Stimulated activated CD4-positive, alpha-beta T cell treated with anti-CD3 and anti-CD28 coated beads, Interleukin-12 subunit alpha, Interleukin-12 subunit beta, amount 100 ng/mL, for 4 hours (primary cell): ENCODE measurements at regions not wholly inside any gene's neighbourhood (a gene's known extent, or its start where the extent isn't known, plus 50 kb on each side); places are given as distances from the start of the nearest gene placed in this dataset.
"Not testable (repeated sequence)": the region's sequence is repeated elsewhere in the genome, so short reads cannot be mapped to it uniquely, and the experiment has no call there.

Experiments used
- DNase-seq: peaks from one replicate; pipeline ENCODE4 v3.0.0-alpha.2; 2020

- no peak for DNase-seq
Observed at GRCh38 chr4:58871509-58871908, 1761.3 kb upstream of the IGFBP7 start.

- DNase-seq, result no peak
Observed at GRCh38 chr4:58849026-58849425, 1738.8 kb upstream of the IGFBP7 start.

- DNase-seq, result no peak
Observed at GRCh38 chr4:58843455-58843854, 1733.3 kb upstream of the IGFBP7 start.

GRCh38 chr4:58833126-58833525, 1722.9 kb upstream of the IGFBP7 start:
- no peak for DNase-seq

- DNase-seq, result no peak
Observed at GRCh38 chr4:58825278-58825677, 1715.1 kb upstream of the IGFBP7 start.

GRCh38 chr4:58818560-58818959, 1708.4 kb upstream of the IGFBP7 start:
- DNase-seq, result not testable (repeated sequence)

- no peak for DNase-seq
Observed at GRCh38 chr4:58809948-58810347, 1699.8 kb upstream of the IGFBP7 start.

- no peak for DNase-seq
Observed at GRCh38 chr4:58809366-58809765, 1699.2 kb upstream of the IGFBP7 start.

GRCh38 chr4:58808817-58809216, 1698.6 kb upstream of the IGFBP7 start:
- DNase-seq, result no peak

GRCh38 chr4:58807843-58808615, 1697.8 kb upstream of the IGFBP7 start:
- DNase-seq, result no peak

GRCh38 chr4:58776627-58777026, 1666.4 kb upstream of the IGFBP7 start:
- no peak for DNase-seq

GRCh38 chr4:58767598-58767997, 1657.4 kb upstream of the IGFBP7 start:
- no peak for DNase-seq

- DNase-seq, result no peak
Observed at GRCh38 chr4:58766763-58767162, 1656.6 kb upstream of the IGFBP7 start.

- no peak for DNase-seq
Observed at GRCh38 chr4:58761563-58761962, 1651.4 kb upstream of the IGFBP7 start.

GRCh38 chr4:58760737-58761136, 1650.6 kb upstream of the IGFBP7 start:
- no peak for DNase-seq

GRCh38 chr4:58760100-58760499, 1649.9 kb upstream of the IGFBP7 start:
- DNase-seq, result no peak

GRCh38 chr4:58749206-58749605, 1639.0 kb upstream of the IGFBP7 start:
- no peak for DNase-seq

- no peak for DNase-seq
Observed at GRCh38 chr4:58740897-58741296, 1630.7 kb upstream of the IGFBP7 start.

- DNase-seq, result no peak
Observed at GRCh38 chr4:58739275-58739674, 1629.1 kb upstream of the IGFBP7 start.

- DNase-seq, result no peak
Observed at GRCh38 chr4:58738375-58738774, 1628.2 kb upstream of the IGFBP7 start.

GRCh38 chr4:58734030-58734674, 1624.0 kb upstream of the IGFBP7 start:
- DNase-seq, result no peak

- no peak for DNase-seq
Observed at GRCh38 chr4:58732973-58733372, 1622.8 kb upstream of the IGFBP7 start.

GRCh38 chr4:58723954-58724353, 1613.8 kb upstream of the IGFBP7 start:
- DNase-seq, result no peak

- DNase-seq, result no peak
Observed at GRCh38 chr4:58711039-58711438, 1600.9 kb upstream of the IGFBP7 start.

- DNase-seq, result no peak
Observed at GRCh38 chr4:58688568-58688967, 1578.4 kb upstream of the IGFBP7 start.
